H4 (cell line): ENCODE measurements at regions not wholly inside any gene's neighbourhood (a gene's known extent, or its start where the extent isn't known, plus 50 kb on each side); places are given as distances from the start of the nearest gene placed in this dataset.

Experiments
- DNase-seq: peaks from one replicate; pipeline ENCODE4 v3.0.0-alpha.2; 2015; ENCODE audit warnings: low spot score

- no peak for DNase-seq
Observed at GRCh38 chr3:151992326-151993041, 119.0 kb downstream of the SUCNR1 start.

DNA sequence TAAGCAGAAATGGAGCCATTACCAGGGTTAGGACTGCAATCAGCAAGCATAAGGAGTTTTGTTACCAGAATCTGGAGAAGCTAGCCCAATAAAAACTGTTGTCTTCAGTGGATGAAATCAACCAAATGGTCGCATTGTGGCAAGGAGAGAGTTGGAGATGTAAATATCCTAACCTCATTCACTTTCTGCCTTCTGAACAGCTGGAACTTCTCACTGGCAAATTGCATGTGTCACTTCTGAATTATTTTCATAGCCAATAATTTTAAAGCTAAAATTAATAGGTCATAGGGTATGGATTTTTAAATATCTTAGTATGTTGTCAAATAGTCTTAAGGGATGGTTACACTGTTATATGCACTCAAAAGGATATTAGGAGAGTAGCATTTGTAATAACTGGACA is 121.6 kb downstream of the SUCNR1 start:
- DNase-seq: no peak

- no peak for DNase-seq
Observed at GRCh38 chr3:151998744-151999143, 125.3 kb downstream of the SUCNR1 start.

DNA sequence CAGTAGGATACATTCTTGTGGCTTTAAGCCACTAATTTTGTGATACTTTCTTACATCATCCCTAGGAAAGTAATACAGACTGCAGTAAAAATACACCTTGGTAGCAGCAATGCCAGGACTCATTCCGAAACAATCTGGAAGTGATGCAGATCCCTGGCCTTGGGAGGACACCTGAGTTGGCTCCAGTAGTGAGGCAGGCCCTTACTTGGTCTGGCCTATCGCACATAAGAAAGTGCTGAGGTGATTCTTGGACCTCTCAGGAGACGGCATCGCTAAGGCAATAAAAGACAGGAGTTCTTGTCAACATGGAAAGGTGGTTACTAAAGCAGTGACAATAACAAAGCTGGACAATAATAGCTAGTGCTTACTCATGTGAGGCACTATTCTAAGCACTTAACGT is 126.5 kb downstream of the SUCNR1 start:
- DNase-seq: no peak

DNA sequence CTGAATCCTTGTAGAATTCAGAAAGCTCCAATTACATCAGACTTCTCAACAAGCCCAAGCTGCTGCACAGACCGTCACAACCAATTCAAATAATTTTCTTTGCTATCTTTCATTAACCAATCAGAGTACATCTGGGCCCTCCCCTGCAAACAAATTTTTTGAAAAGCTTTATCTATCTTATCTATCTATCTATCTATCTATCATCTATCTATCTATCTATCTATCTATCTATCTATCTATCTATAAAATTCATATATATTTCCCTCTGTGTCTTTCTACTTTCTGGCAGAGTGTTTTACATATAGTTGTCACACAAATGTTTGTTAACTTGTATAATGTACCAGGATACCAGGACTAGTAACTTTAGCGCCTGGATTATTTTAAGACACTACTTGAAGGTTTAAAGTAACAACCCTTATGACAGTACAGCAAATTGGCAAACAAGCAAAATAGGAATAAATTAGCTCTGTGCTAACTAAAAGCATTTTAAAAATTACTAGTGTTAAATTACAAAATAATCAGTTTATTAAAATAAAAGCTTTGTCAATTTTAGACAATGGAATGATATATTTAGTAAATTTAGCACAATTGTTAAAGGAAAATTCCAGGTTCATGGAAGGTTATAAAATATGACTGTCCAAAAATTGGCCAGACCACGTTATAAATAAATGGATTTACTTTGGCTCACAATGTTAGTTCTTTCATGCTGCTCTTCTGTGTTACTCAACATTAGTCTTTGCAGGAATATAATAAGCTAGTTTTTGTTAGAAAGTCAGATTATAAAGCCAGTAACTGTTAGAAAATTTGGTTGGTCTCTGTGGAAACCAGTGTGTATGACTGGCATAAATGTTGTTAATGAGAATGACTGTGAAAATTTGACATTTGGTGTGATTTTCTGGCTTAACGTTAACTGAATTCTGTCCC is 138.6 kb downstream of the SUCNR1 start:
- DNase-seq: no peak

DNA sequence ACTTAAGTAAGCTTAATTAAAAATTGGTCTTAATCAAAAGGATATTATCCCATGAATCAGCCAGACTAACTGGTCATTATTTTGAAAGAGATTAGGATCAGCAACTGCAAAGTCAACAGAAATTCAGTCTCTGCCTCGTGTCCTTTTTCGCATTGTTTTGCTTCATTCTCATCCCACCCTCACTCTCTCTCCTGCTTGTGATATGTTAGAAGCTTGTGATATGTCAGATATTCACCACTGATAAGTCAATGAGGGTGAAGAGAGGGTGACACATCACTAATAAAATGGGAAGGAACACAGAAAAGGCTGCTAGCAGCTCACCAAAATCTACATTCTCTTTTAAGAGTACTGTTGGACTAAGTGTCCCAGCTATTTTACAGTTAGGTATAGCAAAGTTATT is 146.1 kb downstream of the SUCNR1 start:
- DNase-seq: no peak

DNA sequence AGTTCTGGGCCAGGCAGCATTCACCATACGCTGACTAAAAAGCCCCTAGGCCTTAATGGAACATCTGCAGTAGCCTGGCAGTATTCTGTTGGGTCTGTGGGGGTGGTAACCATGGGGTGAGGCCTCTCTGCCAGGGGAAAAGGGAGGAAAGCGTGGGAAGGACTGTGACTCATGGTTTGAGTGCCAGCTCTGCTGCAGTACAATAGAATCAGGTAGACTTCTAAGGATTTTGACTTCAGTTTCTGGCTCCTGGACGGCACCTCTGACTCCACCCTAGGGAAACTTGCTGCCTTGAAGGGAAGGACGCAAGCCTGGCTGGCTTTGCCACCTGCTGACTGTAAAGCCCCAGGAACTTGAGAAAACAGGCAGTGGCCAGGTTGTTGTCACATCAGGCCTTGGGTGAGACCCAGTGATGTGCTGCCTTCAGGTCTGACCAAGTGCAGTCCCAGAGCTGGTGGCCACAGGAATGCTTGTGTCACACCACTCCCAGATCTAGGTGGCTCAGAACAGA is 148.6 kb downstream of the SUCNR1 start:
- peak; percentile 75 for DNase-seq

- DNase-seq: peak; percentile 73
Observed at GRCh38 chr3:152026033-152026556, 152.7 kb downstream of the SUCNR1 start.

- no peak for DNase-seq
Observed at GRCh38 chr3:152030320-152030719, 156.9 kb downstream of the SUCNR1 start.

GRCh38 chr3:152031321-152031720 is 157.9 kb downstream of the SUCNR1 start:
- DNase-seq: no peak

DNA sequence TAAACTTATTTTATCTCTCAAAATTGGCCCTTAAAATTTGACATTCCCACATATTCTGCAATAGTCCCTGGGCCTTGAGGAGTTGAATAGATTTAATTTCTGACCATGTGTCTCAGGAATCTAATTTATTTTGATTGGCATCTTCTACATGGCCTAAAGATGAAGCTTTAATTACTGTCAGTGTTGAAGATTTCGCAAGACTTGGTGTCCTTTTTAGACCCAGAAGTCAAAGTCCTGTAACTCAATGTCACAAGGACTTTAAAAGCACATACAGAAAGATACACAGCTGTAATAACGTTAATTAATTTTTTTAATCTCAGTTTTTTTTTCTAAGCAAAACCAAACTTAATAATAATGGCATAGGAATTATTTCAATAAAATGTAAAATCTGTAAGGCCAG is 163.9 kb downstream of the SUCNR1 start:
- no peak for DNase-seq

DNA sequence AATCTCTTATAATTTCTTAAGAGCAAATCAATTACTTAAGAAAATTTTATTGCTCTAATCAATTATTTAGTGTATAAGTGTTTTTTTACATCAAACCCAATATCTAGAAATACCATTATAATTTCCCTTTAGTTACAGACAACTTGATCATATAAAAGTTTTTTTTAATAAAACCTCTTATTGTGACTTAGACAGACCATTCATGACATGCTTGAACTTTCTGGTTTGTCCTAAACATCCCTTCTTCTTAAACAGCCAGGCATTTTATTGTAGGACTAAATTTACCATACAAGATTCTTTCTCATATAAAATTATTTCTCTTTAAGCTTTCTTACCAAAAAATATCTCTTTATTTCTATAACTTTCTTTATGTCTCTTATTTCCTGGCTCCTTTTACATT is 164.5 kb downstream of the SUCNR1 start:
- no peak for DNase-seq

- DNase-seq: no peak
Observed at GRCh38 chr3:152038490-152038889, 165.0 kb downstream of the SUCNR1 start.

DNA sequence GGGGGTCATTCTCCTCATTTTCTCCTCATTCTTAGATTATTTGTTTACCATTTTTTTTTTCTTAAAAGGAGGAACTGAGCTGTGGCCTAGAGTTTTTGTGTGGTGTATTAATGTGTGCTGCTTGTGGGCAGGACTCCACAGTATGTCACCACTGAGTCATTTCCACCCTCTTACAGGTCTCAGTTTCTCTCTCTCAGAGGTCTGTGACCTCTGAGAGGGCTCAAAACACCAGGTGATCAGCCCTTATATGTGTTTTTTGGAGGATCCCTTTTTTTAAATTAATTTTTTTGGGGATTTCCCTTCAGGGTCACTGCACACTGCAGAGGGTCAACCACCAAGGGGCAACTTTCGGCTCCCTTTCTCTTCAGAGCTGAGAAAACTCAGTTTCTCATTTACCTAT is 166.4 kb downstream of the SUCNR1 start:
- DNase-seq: no peak

- DNase-seq: no peak
Observed at GRCh38 chr3:152040319-152040718, 166.9 kb downstream of the SUCNR1 start.

GRCh38 chr3:152043620-152044019 is 170.2 kb downstream of the SUCNR1 start:
- no peak for DNase-seq

- DNase-seq: no peak
Observed at GRCh38 chr3:152046280-152046679, 172.8 kb downstream of the SUCNR1 start.

GRCh38 chr3:152047465-152047864 is 174.0 kb downstream of the SUCNR1 start:
- DNase-seq: no peak

DNA sequence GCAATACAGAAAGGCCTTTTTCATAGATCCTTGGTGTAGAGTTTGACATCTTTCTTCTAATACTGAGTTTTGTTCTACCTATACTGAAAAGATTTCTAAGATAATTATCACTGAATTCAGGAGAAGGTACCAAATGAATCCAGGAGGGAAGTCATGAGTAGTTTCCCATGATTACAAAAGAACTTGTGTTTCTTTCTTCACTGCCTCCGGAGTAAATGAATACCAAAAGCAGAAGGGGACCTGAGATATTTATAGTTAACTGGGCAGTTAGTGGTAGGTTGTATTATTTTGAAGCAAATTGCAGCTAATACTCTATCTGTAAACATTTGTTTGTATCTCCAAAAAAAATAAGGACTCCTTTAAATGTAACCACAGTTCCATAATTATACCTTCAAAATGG is 175.4 kb downstream of the SUCNR1 start:
- DNase-seq: no peak

DNA sequence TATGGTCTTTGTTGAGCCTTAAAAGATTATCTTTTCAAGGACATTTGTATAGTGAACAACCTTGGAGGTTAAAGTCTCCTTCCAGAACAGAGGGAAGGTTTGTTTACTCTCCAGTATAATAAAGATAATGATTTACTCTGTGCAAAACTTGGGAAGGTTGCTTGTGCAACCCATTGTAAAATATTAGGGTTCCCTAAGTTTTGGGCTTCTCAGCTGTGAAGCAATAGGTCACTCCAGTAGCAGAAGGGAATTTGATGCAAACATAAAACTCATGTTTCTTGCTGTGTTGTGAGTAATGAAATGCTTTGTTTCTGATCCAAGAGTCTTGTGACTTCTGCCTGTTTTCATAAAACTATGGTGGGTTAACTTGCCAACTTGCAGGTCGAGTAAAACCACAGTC is 177.5 kb downstream of the SUCNR1 start:
- DNase-seq: no peak

- DNase-seq: no peak
Observed at GRCh38 chr3:152051501-152052404, 178.3 kb downstream of the SUCNR1 start.

DNA sequence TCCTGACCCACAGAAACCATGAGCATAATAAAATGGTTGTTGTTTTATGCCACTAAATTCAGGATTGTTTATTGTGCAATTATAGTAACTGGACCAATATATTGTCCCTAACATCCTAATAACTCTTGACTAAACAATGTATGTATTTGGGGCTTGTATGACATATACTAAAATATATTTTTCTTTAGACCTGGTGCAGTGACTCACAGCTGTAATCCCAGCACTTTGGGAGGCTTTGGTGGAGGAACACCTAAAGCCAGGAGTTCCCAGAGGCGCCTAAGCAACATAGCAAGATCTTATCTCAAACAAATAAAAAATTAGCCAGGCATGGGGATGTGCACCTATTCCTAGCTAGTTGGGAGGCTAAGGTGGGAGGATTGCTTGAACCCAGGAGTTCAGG is 180.4 kb downstream of the SUCNR1 start:
- DNase-seq: no peak
